ENCODE measurements at regions not wholly inside any gene's neighbourhood (a gene's known extent, or its start where the extent isn't known, plus 50 kb on each side); places are given as distances from the start of the nearest gene placed in this dataset.
A peak's percentile ranks its signal among the peaks of the same experiment; 100 is the strongest.
"Not testable (repeated sequence)": the region's sequence is repeated elsewhere in the genome, so short reads cannot be mapped to it uniquely, and the experiment has no call there.

- DNase-seq = no peak
Measured at GRCh38 chr6:14555804-14556203, 438.2 kb downstream of the CD83 start.

- DNase-seq = no peak
Measured at GRCh38 chr6:14559746-14560536, 442.4 kb downstream of the CD83 start.

GRCh38 chr6:14561563-14561962 lies 444.0 kb downstream of the CD83 start:
- not testable (repeated sequence) for DNase-seq

- no peak for DNase-seq
Measured at GRCh38 chr6:14567842-14568241, 450.3 kb downstream of the CD83 start.

- no peak for DNase-seq
Measured at GRCh38 chr6:14569394-14569793, 451.8 kb downstream of the CD83 start.

- not testable (repeated sequence) for DNase-seq
Measured at GRCh38 chr6:14569874-14570273, 452.3 kb downstream of the CD83 start.

GRCh38 chr6:14571001-14571400 lies 453.4 kb downstream of the CD83 start:
- no peak for DNase-seq

GRCh38 chr6:14571746-14572145 lies 454.2 kb downstream of the CD83 start:
- no peak for DNase-seq

GRCh38 chr6:14573267-14573666 lies 455.7 kb downstream of the CD83 start:
- DNase-seq = no peak

GRCh38 chr6:14573703-14574290 lies 456.2 kb downstream of the CD83 start:
- DNase-seq = no peak

- no peak for DNase-seq
Measured at GRCh38 chr6:14575961-14576360, 458.4 kb downstream of the CD83 start.

- DNase-seq = no peak
Measured at GRCh38 chr6:14578994-14579393, 461.4 kb downstream of the CD83 start.

- no peak for DNase-seq
Measured at GRCh38 chr6:14582749-14583148, 465.2 kb downstream of the CD83 start.

GRCh38 chr6:14583826-14584225 lies 466.3 kb downstream of the CD83 start:
- no peak for DNase-seq

- no peak for DNase-seq
Measured at GRCh38 chr6:14584450-14584849, 466.9 kb downstream of the CD83 start.

GRCh38 chr6:14585689-14586088 lies 468.1 kb downstream of the CD83 start:
- DNase-seq = no peak

GRCh38 chr6:14589175-14589574 lies 471.6 kb downstream of the CD83 start:
- DNase-seq = peak; percentile 70

- DNase-seq = no peak
Measured at GRCh38 chr6:14590586-14590985, 473.0 kb downstream of the CD83 start.

GRCh38 chr6:14591998-14592397 lies 474.4 kb downstream of the CD83 start:
- DNase-seq = no peak

- DNase-seq = no peak
Measured at GRCh38 chr6:14593286-14593685, 475.7 kb downstream of the CD83 start.

GRCh38 chr6:14595751-14596150 lies 478.2 kb downstream of the CD83 start:
- no peak for DNase-seq

GRCh38 chr6:14596410-14596809 lies 478.8 kb downstream of the CD83 start:
- no peak for DNase-seq

GRCh38 chr6:14597090-14597489 lies 479.5 kb downstream of the CD83 start:
- DNase-seq = no peak
